Nephron progenitor cell (in vitro differentiated cells): ENCODE measurements at regions not wholly inside any gene's neighbourhood (a gene's known extent, or its start where the extent isn't known, plus 50 kb on each side); places are given as distances from the start of the nearest gene placed in this dataset.

Source experiments
- DNase-seq: peaks from one replicate; pipeline ENCODE4 v3.0.0; 2021
- H3K27ac Mint-ChIP-seq: 2 replicates; pipeline ENCODE4 v1.8.0; 2021; ENCODE audit warnings: mild to moderate bottlenecking, moderate library complexity, mixed read lengths
- H3K27me3 Mint-ChIP-seq: 2 replicates; pipeline ENCODE4 v1.8.0; 2021; ENCODE audit warnings: mild to moderate bottlenecking, low read depth, mixed read lengths; ENCODE audit not compliant: poor library complexity
- H3K36me3 Mint-ChIP-seq: 2 replicates; pipeline ENCODE4 v1.8.0; 2021; ENCODE audit warnings: low read depth, mixed read lengths
- H3K4me1 Mint-ChIP-seq: 2 replicates; pipeline ENCODE4 v1.8.0; 2021; ENCODE audit warnings: mixed read lengths
- H3K4me3 Mint-ChIP-seq: 2 replicates; pipeline ENCODE4 v1.8.0; 2021; ENCODE audit warnings: mild to moderate bottlenecking, moderate library complexity, mixed read lengths
- H3K9me3 Mint-ChIP-seq: 2 replicates; pipeline ENCODE4 v1.8.0; 2021; ENCODE audit warnings: mild to moderate bottlenecking, moderate library complexity, mixed read lengths
- CTCF ChIP-seq: fragments of 200-600 bp; sonication (generic); IDR thresholded peaks from 2 replicates; pipeline ENCODE4 v1.5.0; 2021; ENCODE audit warnings: antibody characterized with exemption

GRCh38 chr7:119711104-119711503, 561.9 kb upstream of the KCND2 start:
- H3K9me3 Mint-ChIP-seq, result no peaks in the 10 kb centered on the region
- H3K4me3 Mint-ChIP-seq, result no peak overlapping the region
- H3K27me3 Mint-ChIP-seq, result peaks cover 4% of the 10 kb centered on the region
- H3K27ac Mint-ChIP-seq, result no peak overlapping the region
- DNase-seq, result no peak
- TF ChIP-seq CTCF, result no peak
- H3K36me3 Mint-ChIP-seq, result no peaks in the 10 kb centered on the region
- H3K4me1 Mint-ChIP-seq, result peaks cover 4% of the 10 kb centered on the region

GRCh38 chr7:119712886-119713462, 560.0 kb upstream of the KCND2 start:
- no peak overlapping the region for H3K27ac Mint-ChIP-seq
- H3K9me3 Mint-ChIP-seq, result no peaks in the 10 kb centered on the region
- no peak for TF ChIP-seq CTCF
- H3K4me1 Mint-ChIP-seq, result peaks cover 4% of the 10 kb centered on the region
- H3K4me3 Mint-ChIP-seq, result no peak overlapping the region
- no peak for DNase-seq
- peaks cover 4% of the 10 kb centered on the region for H3K27me3 Mint-ChIP-seq
- no peaks in the 10 kb centered on the region for H3K36me3 Mint-ChIP-seq

DNA sequence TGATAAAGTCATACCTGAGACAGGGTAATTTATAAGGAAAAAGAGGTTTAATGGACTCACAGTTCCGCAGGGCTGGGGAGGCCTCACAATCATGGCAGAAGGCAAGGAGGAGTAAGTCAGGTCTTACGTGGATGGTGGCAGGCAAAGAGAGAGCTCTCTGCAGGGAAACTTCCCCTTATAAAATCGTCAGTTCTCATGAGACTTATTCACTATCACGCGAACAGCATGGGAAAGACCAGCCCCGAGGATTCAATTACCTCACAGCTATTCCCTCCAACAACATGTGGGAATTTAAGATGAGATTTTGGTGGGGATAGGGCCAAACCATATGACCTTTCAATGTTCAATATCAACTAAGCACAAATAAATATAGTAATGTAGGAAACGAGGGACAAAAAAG, 559.4 kb upstream of the KCND2 start:
- Mint-ChIP-seq H3K4me3 (no peak overlapping the region), H3K27me3 (peaks cover 4% of the 10 kb centered on the region), H3K9me3 (no peaks in the 10 kb centered on the region), H3K36me3 (no peaks in the 10 kb centered on the region), H3K4me1 (peaks cover 4% of the 10 kb centered on the region), H3K27ac (no peak overlapping the region)
- no peak for DNase-seq
- TF ChIP-seq CTCF, result no peak

- Mint-ChIP-seq H3K4me3 (no peak overlapping the region), H3K4me1 (no peaks in the 10 kb centered on the region), H3K27me3 (no peaks in the 10 kb centered on the region), H3K9me3 (no peaks in the 10 kb centered on the region), H3K27ac (no peak overlapping the region), H3K36me3 (no peaks in the 10 kb centered on the region)
- TF ChIP-seq CTCF, result no peak
- DNase-seq, result no peak
Measured at GRCh38 chr7:119720541-119720940, 552.4 kb upstream of the KCND2 start.

GRCh38 chr7:119724041-119724792, 548.8 kb upstream of the KCND2 start:
- Mint-ChIP-seq H3K9me3 (no peaks in the 10 kb centered on the region), H3K4me1 (no peaks in the 10 kb centered on the region), H3K4me3 (no peak overlapping the region), H3K27me3 (no peaks in the 10 kb centered on the region), H3K36me3 (no peaks in the 10 kb centered on the region), H3K27ac (no peak overlapping the region)
- DNase-seq, result no peak
- TF ChIP-seq CTCF, result no peak
